ENCODE measurements at regions not wholly inside any gene's neighbourhood (a gene's known extent, or its start where the extent isn't known, plus 50 kb on each side); places are given as distances from the start of the nearest gene placed in this dataset.

- TF ChIP-seq EZH2 (IDR thresholded peaks at IDR 0.05; ENCODE audit: borderline replicate concordance, low read depth, low read length, severe bottlenecking) (no peak), CTCF (IDR thresholded peaks at IDR 0.05; ENCODE audit: borderline replicate concordance, extremely low read depth, low read length, poor library complexity, severe bottlenecking) (no peak)
Measured at GRCh38 chr3:127137757-127138536, 55.0 kb upstream of the PRR23E start.
